GM19467 (cell line): ENCODE measurements at regions not wholly inside any gene's neighbourhood (a gene's known extent, or its start where the extent isn't known, plus 50 kb on each side); places are given as distances from the start of the nearest gene placed in this dataset.

ENCODE experiments used
- ATAC-seq: cut with Tn5 transposase; IDR thresholded peaks from one replicate; pipeline ENCODE4 v1.9.1; 2021; ENCODE audit warnings: mild to moderate bottlenecking, moderate library complexity; ENCODE audit not compliant: unreplicated experiment

DNA sequence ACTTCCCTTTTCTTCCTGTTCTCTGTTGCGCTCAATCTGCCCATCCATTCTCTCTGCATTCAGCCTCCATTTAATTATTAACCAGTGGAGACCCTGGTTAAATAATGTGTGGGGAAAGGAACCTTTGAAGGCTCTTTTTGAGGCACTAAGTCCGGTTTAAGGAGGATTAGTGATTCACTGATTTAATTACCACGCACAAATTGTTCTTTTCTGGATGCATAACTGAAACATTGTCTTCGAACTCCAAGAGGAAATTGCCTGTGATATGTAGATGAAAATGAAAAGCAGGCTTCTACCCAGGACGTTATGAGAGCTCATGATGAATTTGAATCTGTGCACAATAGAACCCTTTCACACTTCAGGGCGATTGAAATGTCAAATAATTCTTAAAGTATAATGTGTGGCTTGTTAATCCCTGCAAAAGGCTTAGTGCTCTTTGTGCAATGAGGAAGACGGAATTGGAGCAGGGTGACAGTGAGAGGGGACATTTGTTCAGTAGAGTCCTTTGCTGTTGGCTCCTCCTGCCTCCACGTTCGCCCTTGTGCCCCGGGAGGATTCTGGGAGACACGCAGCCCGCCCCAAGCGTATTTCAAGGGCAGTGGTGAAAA lies 51.1 kb upstream of the ZNF236 start:
- no peak for ATAC-seq

DNA sequence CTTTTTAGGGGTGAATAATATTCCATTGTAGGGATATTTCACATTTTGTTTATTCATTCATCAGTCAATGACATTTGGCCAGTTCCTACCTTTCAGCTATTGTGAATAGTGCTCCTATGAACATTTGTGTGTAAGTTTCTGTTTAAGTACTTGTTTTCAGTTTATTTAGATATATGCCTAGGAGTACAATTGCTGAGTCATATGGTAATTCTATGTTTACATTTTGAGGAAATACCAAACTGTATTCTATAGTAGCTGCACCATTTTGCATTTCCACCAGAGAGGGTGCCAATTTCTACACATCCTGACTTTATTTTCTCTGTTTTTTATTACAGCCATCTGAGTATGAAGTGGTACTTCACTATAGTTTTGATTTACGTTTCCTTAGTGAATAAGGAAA lies 54.4 kb upstream of the ZNF236 start:
- ATAC-seq: no peak

DNA sequence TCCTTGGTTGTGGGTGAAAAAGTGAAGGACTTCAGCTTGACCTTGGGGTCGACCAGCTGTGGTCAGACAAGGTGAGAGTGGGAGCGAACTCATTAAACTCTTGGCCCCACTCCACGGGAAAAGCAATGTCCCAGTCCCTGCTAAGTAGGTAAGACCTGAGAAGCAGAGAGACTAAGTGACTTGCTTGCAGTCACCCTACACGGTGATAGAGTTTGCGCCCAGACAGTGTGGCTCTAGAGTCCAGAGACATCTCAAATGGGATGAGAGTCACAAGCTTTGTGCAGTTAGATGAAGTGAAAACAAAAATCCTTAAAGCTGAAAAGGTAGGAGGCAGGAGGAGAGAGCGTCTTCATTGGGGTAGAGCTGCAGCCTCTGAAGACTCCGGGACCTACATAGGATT lies 55.9 kb upstream of the ZNF236 start:
- no peak for ATAC-seq

DNA sequence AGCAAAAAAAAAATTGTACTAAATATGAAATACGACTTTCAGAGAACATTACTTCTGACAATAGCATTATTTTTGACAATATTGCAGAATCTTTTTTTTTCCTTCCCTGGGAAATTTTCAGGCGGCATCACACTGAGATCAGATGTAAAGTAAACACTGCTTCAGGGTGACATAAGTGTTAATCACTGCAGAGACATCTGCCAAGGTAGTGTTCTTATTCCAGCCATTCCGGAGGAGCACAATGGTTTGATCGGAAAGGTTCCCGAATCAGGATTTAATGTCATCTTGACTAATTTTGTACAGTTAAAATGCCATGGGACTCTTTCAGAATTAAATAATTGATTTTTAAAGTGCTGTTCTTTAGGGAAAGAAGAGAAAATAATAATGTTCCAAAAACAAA lies 56.7 kb upstream of the ZNF236 start:
- no peak for ATAC-seq

DNA sequence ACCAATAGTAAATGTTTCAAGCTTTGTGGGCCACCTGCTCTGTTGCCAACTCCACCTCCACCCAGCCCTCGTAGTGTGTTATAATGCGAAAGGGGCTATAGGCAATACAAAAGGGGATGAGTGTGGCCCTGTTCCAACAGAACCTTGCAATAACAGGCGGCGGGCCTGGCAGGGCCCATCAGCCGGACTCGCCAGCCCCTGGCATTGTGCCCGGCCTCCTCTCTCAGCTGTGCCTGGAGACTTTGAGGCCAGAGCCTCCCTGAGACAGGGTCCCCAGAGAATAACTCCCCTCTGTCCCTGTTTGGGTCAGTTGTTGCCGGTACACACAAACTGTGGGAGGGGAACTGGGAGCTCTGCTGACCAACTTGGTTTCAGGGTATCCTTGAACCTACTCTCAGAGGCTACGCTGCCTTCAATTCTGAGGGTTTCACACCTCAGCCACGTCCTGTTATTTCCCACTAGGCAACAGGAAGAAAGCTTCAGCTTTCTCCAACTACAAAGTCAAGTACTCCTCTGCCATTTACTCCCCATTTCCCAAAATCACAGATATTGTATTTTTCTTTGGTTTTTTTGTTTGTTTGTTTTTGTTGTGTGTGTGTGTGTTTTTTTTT lies 58.0 kb upstream of the ZNF236 start:
- ATAC-seq: no peak

DNA sequence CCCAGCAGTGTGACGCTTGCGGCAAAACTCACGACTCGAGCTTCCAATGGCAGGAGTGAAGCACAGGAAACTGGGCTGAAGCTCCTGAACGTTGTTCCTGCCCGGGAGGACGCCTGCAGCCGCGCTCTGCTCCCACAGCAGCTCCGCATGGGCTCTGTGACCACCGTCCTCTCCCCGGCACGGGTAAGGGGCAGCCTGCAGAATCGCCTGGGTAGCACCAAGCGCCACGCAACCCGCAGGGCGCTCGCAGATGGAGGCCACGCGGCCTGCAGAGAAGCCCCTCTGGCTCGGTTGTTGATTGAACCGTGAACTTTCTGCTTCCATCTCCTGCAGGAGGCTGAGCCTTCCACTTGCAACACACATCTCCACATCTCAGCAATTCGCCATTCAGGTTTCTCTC lies 63.3 kb upstream of the ZNF236 start:
- ATAC-seq: no peak

DNA sequence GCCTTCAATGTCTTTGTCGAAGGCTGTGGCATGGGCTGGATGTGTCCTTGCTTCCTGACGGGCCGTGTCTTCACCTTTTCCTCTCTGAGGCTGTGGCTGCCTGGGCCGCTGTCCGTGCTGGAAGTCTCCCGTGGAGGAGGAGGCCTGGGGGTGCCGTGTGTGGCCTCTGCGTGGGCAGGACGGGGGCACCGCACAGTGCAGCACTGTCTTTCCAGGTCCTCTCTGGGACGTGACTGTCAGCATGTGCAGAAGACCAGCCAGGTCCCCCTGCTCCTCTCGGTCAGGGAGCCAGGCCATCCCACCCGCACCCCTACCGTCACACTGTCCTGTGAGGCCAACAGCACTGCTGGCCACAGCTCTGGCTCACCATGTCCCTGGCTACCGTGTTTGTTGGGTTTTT lies 64.4 kb upstream of the ZNF236 start:
- ATAC-seq: no peak

DNA sequence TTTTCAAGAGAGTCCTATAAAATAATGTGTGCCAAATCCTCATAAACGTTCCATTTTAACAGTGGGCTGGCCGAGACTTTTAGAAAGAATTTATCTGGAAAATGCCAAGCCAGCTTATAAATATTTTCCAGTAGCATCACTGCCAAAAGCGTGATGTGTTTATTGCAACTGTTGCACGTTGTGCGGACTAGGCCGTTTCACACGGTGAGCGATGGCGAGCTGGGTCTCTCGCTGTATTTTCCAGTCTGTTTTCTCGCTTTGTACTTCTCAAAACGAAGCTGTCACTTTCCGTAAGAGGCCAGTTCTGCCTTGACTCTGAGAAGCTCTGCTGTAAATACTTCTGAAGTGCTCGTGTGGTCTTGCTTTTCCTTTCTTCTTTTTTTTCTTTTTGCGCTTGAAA lies 65.0 kb upstream of the ZNF236 start:
- no peak for ATAC-seq

DNA sequence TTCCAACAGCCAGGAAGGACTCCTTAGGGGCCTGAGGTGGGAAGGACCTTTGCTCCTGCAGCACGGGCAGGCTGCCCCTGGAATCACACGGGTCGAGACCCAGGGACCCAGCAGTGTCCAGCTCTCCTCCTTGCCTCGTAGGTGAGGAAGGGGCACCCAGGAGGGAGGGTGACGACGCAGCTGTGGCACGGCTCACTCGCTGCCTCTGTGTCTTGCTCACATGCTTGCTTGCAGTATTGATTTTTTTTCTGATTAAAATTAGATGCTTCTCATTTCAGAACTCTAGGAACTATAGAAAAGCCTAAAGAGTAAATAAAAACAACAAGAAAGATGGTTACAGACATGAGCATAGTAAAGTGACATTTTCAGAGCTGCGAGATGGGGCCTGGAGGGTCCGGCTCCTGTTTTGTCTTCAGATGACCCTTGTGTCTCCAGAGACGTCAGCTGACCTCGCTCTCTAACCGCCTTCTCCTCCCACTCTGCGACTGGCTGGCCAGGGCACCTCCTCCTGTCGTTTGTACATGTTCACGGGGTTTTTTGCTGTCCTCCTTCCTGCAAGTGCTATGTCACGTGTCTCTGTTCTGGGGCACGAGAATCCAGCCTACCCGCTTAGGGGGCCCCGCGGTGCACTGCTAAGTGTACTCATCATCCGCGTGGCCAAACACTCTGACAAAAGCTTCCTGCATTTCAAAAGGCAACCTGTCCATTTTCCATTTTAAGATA lies 65.7 kb upstream of the ZNF236 start:
- no peak for ATAC-seq

DNA sequence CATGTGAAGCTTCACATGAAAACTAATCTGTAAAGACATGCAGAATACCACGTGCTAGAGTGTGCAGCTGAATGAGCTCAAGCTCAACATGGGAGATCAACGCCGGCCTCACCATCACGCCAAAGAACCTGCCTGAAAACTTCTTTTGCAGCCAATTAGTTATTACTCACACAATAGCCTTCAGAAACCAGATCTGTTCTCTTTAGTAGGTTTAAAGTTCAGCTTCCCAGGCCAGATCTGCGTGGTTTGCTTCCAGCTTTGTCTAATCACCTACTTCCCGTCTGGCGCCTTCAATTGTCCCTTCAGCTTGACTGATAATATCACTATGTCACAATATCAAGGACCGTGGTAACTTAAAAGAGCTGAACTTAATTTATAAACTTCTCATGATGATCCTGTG lies 68.0 kb upstream of the ZNF236 start:
- no peak for ATAC-seq

DNA sequence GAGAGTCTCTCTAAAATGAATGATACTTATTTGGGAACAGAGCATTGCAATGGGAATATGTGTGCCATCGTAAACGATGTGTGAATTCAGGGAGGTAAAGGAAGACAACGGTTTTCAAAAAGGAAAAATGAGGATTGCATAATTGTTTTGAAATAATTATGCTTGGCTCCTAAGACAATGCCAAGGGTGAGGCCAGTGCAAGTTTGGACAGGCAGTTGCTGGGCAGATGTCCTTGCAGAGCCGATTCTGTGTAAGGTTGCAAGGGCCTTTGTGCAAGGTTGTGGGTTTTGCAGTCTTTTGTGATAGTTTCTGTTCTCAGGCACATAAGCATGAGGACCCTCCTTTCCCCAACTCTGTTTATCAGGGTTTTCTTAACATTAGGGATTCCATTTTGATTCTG lies 70.0 kb upstream of the ZNF236 start:
- ATAC-seq: no peak

DNA sequence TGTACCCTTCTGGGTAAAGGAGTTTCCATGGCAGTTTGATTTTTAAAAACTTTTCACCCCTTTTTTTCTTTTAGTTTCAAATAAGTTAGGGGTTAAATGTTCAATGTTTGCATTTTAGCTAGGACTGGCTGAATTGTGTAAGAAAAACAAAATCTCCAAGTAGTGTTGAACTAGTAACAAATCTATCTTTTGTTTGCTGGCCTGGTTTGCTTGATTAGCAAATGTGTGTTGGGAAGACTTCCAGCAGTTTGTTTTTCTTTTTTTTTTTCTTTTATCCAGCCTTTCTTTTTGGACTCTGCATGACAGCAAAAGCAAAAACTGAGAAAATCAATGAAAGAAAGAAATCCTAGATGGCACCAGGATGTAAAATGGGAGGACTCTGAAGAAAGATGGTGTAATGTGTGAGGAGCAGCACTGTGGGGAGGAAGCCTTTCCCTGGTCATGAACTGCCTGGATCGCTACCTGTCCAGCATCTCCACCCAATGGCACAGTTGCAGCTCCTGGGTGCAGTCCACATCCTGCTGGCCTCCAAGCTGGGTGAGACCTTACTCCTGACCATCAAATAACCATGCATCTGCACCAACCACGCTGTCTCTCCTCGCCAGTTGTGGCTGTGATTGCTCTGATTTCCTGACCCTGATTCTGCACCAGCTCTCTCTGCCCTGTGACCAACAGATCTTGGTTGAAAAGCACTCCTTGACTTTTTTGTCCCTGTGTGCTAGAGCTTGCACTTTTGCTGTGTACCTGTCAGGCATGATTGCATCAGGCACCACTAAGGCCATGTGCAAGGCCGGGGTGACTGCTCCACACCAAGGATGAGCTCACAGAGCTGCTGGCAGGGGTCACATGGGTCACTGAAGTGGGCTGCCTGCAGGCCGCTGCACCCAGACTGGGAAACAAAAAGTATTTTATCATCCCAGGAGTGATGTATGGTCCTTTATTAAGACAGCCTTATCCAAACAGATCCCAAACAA lies 71.2 kb upstream of the ZNF236 start:
- ATAC-seq: no peak

DNA sequence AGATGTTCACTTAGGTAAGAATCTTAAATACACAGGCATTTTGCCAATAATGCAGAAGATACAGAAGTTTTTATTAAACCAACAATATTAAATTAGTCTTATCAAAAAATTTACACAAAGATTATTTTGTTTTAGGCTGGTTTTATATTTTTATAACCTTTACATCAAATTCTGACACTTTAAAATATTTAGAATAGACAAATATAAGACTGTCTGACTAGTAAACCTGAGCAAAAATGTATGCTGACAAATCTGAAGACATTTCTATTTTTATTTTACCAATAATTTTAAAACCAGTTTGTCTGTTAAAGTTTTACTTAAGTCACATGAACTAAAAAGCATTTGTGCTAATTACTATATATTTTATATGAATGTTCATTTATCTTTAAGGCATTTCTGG lies 72.1 kb upstream of the ZNF236 start:
- ATAC-seq: no peak

DNA sequence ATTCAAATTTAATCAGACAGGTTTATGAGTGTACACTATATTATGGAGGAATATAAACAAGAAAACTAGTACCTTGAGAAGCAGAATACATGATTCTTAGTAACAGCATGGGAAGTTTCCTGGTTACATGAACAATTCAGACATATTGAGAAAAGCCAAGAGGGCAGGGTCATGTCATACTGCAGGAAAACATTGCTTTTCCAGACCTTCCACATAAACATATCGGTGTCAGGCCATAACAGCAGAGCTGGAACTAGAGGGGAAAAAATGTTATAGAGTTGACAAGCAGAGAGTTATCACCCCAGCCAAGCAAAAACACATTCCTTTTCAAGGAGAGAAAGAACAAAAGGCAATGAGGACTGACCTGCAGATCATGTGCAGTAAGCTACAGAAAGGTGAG lies 74.7 kb upstream of the ZNF236 start:
- no peak for ATAC-seq

DNA sequence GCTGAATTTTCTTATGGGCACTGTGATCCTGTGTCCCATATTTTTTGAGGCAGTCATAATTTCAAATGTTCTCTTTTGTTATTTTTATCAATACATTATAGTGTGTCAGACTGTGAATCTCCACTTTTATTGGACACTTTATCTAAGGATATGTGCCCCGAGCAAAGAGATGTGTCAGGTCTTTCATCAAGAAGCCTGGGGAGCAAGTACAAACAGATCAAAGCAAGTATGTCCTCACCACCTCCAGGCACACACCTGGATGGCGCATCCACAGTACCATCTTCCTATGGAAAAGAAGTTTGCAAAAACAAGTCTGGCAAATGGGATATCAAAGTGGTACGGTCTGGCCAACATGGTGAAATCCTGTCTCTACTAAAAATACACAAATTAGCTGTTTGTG lies 81.0 kb upstream of the ZNF236 start:
- no peak for ATAC-seq

DNA sequence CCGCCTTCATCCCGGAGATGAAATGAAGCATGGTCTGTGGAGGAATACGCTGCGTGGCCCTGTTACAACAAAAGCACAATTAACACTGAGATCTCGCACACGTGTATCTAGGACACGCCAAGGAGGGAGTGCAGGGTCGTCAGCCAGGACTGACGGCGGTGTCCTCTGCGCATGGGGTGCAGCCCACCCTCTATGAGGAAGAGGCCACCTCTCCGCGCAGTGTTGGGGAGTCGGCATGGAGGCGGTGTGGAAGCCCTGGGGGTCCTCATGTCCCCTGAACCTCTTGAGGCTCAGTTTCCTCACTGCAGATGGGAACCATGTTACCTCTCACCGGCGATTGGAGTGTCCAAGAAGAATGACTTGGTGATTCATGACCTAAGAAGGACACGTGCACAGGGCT lies 86.0 kb upstream of the ZNF236 start:
- ATAC-seq: no peak

DNA sequence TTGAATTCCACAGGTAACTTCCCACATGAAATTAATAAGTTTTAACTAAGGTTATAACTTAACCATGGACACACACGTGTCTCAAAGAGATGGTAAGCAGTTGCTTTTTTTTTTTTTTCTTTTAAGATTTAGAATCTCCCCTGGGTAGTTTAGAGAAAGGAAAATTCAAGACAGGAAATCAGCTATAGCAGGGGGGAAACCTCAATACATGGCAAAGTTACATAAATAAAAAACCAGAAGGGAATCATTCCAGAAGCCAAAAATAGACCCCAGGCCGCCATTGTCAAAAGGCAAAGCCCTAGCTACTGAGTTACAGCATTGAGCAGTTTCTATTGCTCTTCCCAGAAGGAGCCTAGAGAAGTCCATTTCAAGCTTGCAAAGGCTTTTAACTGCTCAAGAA lies 91.5 kb upstream of the ZNF236 start:
- ATAC-seq: no peak

DNA sequence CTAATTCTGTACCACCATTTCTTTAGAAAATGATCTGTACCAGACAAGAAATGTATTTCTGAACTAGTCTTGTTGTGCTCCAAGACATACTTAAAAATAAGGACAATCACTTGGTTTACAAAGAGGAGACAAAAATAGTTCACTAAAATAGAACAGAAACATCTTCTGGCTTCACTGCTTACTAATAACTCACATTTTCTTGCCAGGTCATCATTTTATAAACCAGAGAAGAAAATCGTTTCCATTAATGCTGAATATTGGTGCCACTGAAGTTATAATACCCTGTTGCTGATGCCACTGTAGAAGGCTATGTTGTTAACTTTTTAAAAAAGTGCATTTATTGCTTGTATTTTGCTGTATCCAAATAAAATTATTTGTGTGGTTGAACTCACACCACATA lies 94.8 kb upstream of the ZNF236 start:
- no peak for ATAC-seq

DNA sequence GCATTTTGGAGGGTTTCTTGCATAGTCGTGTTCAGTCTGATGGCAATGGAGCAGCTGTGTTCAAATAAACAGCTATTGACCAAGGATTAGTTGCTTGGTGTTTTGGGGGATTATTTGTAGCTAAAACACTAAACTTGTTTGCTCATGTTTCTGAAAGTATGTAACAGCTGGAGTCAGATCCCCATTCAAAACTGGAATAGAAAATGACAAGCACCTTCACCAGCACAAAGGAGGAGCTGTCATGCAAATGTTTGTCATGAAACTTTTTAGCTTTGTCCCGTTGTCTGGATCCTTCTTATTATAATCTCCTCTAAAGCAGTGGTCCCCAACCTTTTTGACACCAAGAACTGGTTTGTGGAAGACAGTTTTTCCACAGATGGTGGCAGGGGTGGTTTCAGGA lies 96.9 kb upstream of the ZNF236 start:
- ATAC-seq: no peak

DNA sequence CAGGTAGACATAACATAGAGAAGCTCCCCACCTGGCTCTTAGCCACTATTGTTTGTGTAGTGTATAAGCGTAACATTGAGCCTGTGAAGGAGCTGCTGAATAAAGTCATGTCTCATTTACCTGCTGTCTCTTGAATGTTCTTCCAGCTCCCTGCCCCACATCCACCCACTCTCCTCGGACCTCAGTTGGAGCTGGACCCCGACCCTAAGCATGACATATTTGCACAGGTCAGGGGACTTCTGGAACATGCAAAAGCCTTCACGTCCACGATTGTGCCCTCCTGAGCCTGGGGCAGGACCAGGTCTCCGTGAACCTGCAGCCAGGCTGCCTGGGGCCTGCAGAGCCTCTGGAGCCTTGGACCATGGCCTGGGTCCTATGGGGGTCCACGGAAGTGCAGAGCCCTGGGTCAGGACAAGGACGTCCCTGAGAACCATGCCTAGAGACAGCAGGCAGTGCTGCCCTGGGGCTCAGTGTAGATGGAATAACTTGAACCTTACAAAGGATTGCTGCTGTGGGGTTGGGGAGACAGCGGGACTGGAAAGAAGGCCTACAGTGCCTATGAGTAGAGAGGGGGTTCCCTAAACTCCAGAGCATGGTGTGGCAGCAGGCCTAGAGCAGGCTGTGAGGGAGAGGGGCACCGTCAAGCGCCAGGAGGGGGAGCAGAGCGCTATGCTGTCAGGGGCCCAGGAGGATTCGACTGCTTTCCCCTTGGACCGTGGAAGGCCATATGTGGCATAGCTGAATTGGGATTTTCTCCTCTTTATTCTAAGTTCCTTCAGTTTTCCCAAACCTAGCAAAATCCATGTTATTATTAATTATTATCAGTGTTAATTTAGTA lies 99.9 kb upstream of the ZNF236 start:
- no peak for ATAC-seq
